IPS-18c (cell line): ENCODE measurements at regions not wholly inside any gene's neighbourhood (a gene's known extent, or its start where the extent isn't known, plus 50 kb on each side); places are given as distances from the start of the nearest gene placed in this dataset.

ENCODE experiments used
- H3K4me3 ChIP-seq: 2 replicates; pipeline ENCODE4 v1.7.0; 2013; ENCODE audit warnings: low read depth, mild to moderate bottlenecking, low read length, moderate library complexity; ENCODE audit not compliant: insufficient read depth
- H3K9me3 ChIP-seq: one replicate; pipeline ENCODE4 v1.6.1; 2013; ENCODE audit warnings: mild to moderate bottlenecking, low read length, moderate library complexity; ENCODE audit not compliant: control insufficient read depth, insufficient read depth

GRCh38 chr15:38068626-38069391 is 134.4 kb downstream of the TMCO5A start:
- no peaks in the 10 kb centered on the region for H3K9me3 ChIP-seq
- H3K4me3 ChIP-seq, result no peak overlapping the region

GRCh38 chr15:38069511-38070011 is 135.1 kb downstream of the TMCO5A start:
- no peak overlapping the region for H3K4me3 ChIP-seq
- no peaks in the 10 kb centered on the region for H3K9me3 ChIP-seq

DNA sequence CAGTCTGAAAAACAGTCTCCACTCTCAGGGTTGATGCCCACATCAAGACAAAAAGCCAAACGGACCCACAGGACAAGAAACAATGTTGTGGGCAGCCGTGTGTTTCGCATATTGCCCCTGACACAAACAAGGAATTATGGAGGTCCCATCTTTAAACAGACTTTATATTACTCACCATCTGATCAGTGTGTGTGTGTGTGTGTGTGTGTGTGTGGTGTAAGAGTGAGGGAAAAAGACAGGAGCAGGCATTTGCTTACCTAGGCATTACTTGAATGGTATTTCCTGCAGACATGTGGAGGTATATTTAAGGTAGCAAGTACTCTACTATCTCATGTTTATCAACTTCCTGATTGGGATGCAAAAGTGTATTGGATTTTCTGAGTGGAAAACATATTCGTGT is 136.3 kb downstream of the TMCO5A start:
- H3K9me3 ChIP-seq, result no peaks in the 10 kb centered on the region

GRCh38 chr15:38071211-38071972 is 137.0 kb downstream of the TMCO5A start:
- H3K9me3 ChIP-seq, result no peaks in the 10 kb centered on the region
- no peak overlapping the region for H3K4me3 ChIP-seq

More for the DNA sequence above, 136.3 kb downstream of the TMCO5A start:
- H3K4me3 ChIP-seq, result no peak overlapping the region

- H3K4me3 ChIP-seq, result peak overlapping the region; percentile 59; the same call in 1 of the 2 replicates
- no peaks in the 10 kb centered on the region for H3K9me3 ChIP-seq
These were observed 137.5 kb downstream of the TMCO5A start for GRCh38 chr15:38072007-38072347.

GRCh38 chr15:38072348-38073177 is 138.1 kb downstream of the TMCO5A start:
- peak overlapping the region; percentile 59 for H3K4me3 ChIP-seq
- no peaks in the 10 kb centered on the region for H3K9me3 ChIP-seq

DNA sequence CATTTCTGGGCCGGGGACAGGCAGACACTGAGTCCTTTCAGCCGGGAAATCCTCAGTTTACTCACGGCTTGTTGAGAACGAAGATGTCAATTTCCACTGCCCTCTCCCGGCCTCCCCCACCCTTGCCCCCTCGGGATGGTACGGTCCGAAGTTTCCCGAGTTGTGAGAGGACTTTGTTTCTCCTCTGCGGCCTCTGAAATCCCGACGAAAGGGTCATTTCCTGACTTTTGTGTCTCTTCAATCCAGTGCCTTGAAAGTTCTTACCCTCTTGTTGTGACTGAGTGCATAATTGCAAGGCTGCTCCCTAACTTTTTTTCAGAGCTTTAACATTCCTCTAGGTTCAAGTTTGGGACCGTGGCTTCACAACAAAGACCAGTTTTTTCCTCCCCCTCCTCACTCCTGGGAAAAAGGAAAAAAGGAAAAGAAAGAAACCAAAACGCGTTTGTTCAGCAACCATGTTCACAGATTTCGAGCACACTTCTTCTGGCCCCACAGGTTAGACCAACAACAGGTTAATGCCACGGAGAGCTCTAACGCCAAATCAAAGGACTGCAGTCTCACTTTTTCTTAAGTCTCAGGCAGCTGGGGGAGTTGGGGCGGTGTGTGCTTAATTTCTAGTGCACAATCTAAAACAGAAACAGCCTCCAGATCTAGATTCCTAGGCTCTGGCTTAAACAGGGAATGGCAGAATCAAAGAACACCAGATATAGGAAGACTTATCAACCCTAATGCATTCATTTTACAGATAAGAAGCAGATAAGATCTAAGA is 138.9 kb downstream of the TMCO5A start:
- Histone ChIP-seq H3K9me3 (no peaks in the 10 kb centered on the region), H3K4me3 (peak overlapping the region; percentile 59)

DNA sequence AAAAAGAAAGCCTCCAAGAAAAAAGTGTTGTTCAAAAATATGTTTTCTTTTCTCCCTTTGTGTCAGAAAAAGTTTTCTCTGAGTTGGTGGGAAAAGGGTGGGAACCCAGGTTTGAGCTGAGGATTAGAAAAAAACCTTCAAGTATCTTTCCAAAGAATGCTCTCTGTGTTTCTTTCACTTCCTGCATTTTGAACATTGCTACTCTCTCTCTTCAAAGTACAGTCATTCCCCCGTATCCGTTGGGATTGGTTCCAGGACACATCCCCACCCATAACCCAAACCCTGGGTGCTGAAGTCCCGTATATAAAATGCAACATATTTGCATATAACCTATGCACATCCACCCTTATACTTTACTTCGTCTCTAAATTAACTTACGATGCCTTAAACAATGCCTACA is 139.6 kb downstream of the TMCO5A start:
- H3K9me3 ChIP-seq, result no peaks in the 10 kb centered on the region
- no peak overlapping the region for H3K4me3 ChIP-seq

- Histone ChIP-seq H3K9me3 (no peaks in the 10 kb centered on the region), H3K4me3 (no peak overlapping the region)
These were observed 141.0 kb downstream of the TMCO5A start for GRCh38 chr15:38075466-38075865.

DNA sequence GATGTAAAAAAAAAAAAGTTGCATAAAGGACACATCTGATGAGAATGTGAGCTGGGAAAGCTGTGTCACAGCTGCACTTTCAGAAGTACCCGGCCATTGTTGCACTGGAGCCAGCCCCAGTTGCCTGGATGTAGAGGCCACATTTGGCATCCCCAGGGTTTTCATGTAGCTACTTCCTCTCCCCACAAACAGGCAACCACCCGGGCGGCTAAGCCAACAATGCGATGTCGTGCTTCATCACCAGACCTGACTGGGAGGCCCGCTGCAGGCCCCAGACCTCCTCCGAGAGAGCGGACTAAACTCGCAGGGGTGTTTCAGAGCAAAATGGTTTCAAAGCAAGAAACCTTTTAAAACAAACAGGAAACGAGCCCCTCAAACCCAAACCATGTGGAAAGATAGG is 142.3 kb downstream of the TMCO5A start:
- no peak overlapping the region for H3K4me3 ChIP-seq

GRCh38 chr15:38079236-38079635 is 144.8 kb downstream of the TMCO5A start:
- Histone ChIP-seq H3K4me3 (no peak overlapping the region), H3K9me3 (no peaks in the 10 kb centered on the region)

More for the DNA sequence above, 142.3 kb downstream of the TMCO5A start:
- H3K9me3 ChIP-seq, result no peaks in the 10 kb centered on the region

DNA sequence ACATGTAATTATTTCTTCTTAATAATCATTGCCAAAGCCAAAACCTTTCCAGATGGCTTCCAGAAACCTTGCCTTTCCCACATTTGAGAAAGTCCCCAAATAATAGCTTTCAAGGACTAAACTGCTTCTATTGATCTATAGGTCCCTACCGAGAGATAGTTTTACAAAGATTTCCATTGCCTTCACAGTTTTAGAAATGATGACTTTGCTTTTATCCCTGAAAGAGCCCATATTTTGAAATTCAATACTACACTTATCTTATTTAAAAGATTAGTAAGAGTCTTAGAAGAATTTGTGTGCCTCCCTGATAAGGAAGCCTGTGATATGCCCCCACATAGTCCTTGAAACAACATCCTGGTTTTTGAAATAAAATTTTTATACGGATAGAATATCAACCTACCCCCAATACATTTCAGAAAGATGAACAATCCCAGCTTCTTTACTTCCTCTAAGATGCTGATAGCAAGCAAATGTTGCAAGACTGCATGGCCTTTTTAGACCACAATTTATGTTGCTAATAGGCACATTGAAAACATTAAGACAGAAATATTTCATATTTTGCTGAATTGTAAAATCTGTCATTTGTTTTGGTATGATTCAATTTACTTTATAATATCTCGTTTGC is 146.3 kb downstream of the TMCO5A start:
- H3K4me3 ChIP-seq, result no peak overlapping the region
- H3K9me3 ChIP-seq, result no peaks in the 10 kb centered on the region

- no peak overlapping the region for H3K4me3 ChIP-seq
- no peaks in the 10 kb centered on the region for H3K9me3 ChIP-seq
These were observed 149.8 kb downstream of the TMCO5A start for GRCh38 chr15:38084289-38084688.

DNA sequence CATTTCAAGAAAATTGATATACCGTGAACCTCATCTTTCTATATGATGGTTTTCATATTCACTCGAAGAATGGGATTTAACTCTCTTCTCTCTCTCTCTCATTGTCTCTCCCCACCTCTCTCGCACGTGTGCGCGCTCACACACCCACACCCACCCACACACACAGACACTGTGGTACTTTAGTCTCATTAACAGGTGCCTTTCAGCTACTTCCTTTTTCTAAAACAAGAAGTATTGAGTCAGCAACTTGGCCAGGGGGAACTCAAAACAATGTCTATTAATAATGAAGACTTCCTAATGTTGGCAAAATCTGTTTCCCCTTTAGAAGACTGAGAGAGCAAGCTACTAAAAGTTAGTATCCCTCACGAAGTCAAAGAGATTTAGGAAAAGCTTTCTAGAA is 150.7 kb downstream of the TMCO5A start:
- no peaks in the 10 kb centered on the region for H3K9me3 ChIP-seq
- H3K4me3 ChIP-seq, result no peak overlapping the region

DNA sequence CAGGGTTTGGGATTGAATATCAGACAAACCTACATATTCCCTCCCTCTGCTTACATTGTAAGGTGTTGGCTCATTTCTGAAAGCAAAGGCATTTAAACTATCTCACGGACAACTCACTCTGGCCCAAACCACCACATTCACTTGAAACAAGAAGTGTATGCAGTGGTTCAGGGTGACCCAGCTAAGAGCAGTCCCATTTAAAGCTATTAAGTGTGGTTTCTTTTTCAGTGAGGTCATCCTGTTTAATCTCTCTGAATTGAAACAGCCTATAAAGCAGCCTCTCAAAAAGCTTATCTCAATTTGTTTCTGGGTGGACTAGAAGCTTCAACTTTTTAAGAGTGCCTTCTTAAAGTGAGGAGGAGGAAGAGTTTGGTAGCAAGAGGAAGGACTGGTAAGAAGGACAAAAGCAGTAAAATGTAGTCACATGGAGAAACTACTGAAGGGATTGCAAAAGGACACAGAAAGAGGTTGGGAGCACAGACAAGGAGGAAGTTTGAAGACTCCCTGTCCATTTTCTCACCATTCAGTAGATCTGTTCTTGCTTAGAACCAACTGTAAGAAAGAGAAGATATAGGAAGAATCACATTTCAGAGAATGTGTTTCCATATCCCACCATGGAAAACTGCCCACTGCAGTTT is 151.6 kb downstream of the TMCO5A start:
- Histone ChIP-seq H3K4me3 (no peak overlapping the region), H3K9me3 (no peaks in the 10 kb centered on the region)

- Histone ChIP-seq H3K4me3 (no peak overlapping the region), H3K9me3 (no peaks in the 10 kb centered on the region)
These were observed 152.2 kb downstream of the TMCO5A start for GRCh38 chr15:38086611-38087010.
